Peyer's patch (tissue), 4 donors: ENCODE measurements at regions not wholly inside any gene's neighbourhood (a gene's known extent, or its start where the extent isn't known, plus 50 kb on each side); places are given as distances from the start of the nearest gene placed in this dataset.

Experiments used
- DNase-seq, 3 donors: peaks; one replicate each; pipeline ENCODE4 v3.0.0-alpha.2; 2017 to 2019
- H3K27ac ChIP-seq, 4 donors: fragments of 200-600 bp; sonication (generic); one replicate each; pipeline ENCODE4 v1.5.1; 2016 to 2019
- H3K27me3 ChIP-seq, 2 donors: fragments of 200-600 bp; sonication (generic); one replicate each; pipeline ENCODE4 v1.5.1; 2019
- H3K36me3 ChIP-seq, 3 donors: fragments of 200-600 bp; sonication (generic); one replicate each; pipeline ENCODE4 v1.5.1; 2016 to 2019
- H3K4me1 ChIP-seq, 4 donors: fragments of 200-600 bp; sonication (generic); one replicate each; pipeline ENCODE4 v1.5.1; 2016 to 2019
- H3K4me3 ChIP-seq, 4 donors: fragments of 200-600 bp; sonication (generic); 1 replicate in 3 of 4; 2 replicates in 1 of 4; pipeline ENCODE4 v1.5.1; 2016 to 2019; ENCODE audit warnings: mild to moderate bottlenecking in 1 of 4
- H3K9me3 ChIP-seq, 4 donors: fragments of 200-600 bp; sonication (generic); one replicate each; pipeline ENCODE4 v1.5.1; 2016 to 2019; ENCODE audit warnings: mild to moderate bottlenecking in 1 of 4
- POLR2A ChIP-seq, 2 donors: fragments of 450-650 bp; IDR thresholded peaks; one replicate each; pipeline ENCODE4 v1.5.1; 2017; ENCODE audit warnings: antibody characterized with exemption in 2 of 2, mild to moderate bottlenecking in 2 of 2, moderate library complexity in 2 of 2
- TF ChIP-seq, protein P1 (sequence below), 6 experiments: fragments of 450-650 bp in 4 of 6; fragments of 200-600 bp in 2 of 6; sonication (generic) in 1 of 6; IDR thresholded peaks; one replicate each; pipeline ENCODE4 v1.5.1; 2017 to 2019; ENCODE audit warnings: antibody characterized with exemption in 6 of 6, mild to moderate bottlenecking in 3 of 6, moderate library complexity in 1 of 6

- DNase-seq, result peak in 1 of 3 donors; percentile 46
- no peaks in the 10 kb centered on the region for H3K36me3 ChIP-seq
- H3K9me3 ChIP-seq, result no peaks in the 10 kb centered on the region
- no peaks in the 10 kb centered on the region for H3K27me3 ChIP-seq
- H3K27ac ChIP-seq, result no peak overlapping the region
- TF ChIP-seq POLR2A (IDR thresholded peaks at IDR 0.05), result no peak
- TF ChIP-seq, protein P1, sequence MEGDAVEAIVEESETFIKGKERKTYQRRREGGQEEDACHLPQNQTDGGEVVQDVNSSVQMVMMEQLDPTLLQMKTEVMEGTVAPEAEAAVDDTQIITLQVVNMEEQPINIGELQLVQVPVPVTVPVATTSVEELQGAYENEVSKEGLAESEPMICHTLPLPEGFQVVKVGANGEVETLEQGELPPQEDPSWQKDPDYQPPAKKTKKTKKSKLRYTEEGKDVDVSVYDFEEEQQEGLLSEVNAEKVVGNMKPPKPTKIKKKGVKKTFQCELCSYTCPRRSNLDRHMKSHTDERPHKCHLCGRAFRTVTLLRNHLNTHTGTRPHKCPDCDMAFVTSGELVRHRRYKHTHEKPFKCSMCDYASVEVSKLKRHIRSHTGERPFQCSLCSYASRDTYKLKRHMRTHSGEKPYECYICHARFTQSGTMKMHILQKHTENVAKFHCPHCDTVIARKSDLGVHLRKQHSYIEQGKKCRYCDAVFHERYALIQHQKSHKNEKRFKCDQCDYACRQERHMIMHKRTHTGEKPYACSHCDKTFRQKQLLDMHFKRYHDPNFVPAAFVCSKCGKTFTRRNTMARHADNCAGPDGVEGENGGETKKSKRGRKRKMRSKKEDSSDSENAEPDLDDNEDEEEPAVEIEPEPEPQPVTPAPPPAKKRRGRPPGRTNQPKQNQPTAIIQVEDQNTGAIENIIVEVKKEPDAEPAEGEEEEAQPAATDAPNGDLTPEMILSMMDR (IDR thresholded peaks at IDR 0.05), result no peak
- no peak overlapping the region for H3K4me3 ChIP-seq
- peaks cover 0 to 7% (median 0%) of the 10 kb centered on the region in 4 donors for H3K4me1 ChIP-seq
Measured at GRCh38 chr14:104294628-104294982, 156.2 kb downstream of the KIF26A start.

GRCh38 chr14:104294983-104295680 is 156.7 kb downstream of the KIF26A start:
- Histone ChIP-seq H3K27ac (no peak overlapping the region), H3K27me3 (no peaks in the 10 kb centered on the region), H3K4me3 (no peak overlapping the region), H3K36me3 (no peaks in the 10 kb centered on the region), H3K4me1 (peaks cover 0 to 7% (median 0%) of the 10 kb centered on the region in 4 donors), H3K9me3 (no peaks in the 10 kb centered on the region)
- TF ChIP-seq, protein P1 (IDR thresholded peaks at IDR 0.05), result no peak
- no peak for TF ChIP-seq POLR2A (IDR thresholded peaks at IDR 0.05)
- peak in 2 of 3 donors; percentile 34 to 40 for DNase-seq

GRCh38 chr14:104295681-104296387 is 157.4 kb downstream of the KIF26A start:
- peak in 1 of 3 donors; percentile 42 for DNase-seq
- Histone ChIP-seq H3K9me3 (no peaks in the 10 kb centered on the region), H3K27ac (no peak overlapping the region), H3K36me3 (no peaks in the 10 kb centered on the region), H3K4me1 (peaks cover 0 to 7% (median 0%) of the 10 kb centered on the region in 4 donors), H3K27me3 (no peaks in the 10 kb centered on the region), H3K4me3 (no peak overlapping the region)
- no peak for TF ChIP-seq POLR2A (IDR thresholded peaks at IDR 0.05)
- TF ChIP-seq, protein P1 (IDR thresholded peaks at IDR 0.05), result no peak

GRCh38 chr14:104296388-104297312 is 158.3 kb downstream of the KIF26A start:
- no peaks in the 10 kb centered on the region for H3K36me3 ChIP-seq
- H3K9me3 ChIP-seq, result no peaks in the 10 kb centered on the region
- TF ChIP-seq, protein P1 (IDR thresholded peaks at IDR 0.05), result no peak
- no peak for TF ChIP-seq POLR2A (IDR thresholded peaks at IDR 0.05)
- no peak overlapping the region for H3K4me3 ChIP-seq
- peaks cover 0 to 7% (median 0%) of the 10 kb centered on the region in 4 donors for H3K4me1 ChIP-seq
- DNase-seq, result peak in 1 of 3 donors; percentile 26
- H3K27me3 ChIP-seq, result no peaks in the 10 kb centered on the region
- H3K27ac ChIP-seq, result no peak overlapping the region

- Histone ChIP-seq H3K27me3 (no peaks in the 10 kb centered on the region), H3K36me3 (no peaks in the 10 kb centered on the region), H3K9me3 (no peaks in the 10 kb centered on the region), H3K4me3 (no peak overlapping the region), H3K4me1 (peaks cover 0 to 7% (median 0%) of the 10 kb centered on the region in 4 donors), H3K27ac (no peak overlapping the region)
- DNase-seq, result peak in 1 of 3 donors; percentile 25
- TF ChIP-seq, protein P1 (IDR thresholded peaks at IDR 0.05), result no peak
- TF ChIP-seq POLR2A (IDR thresholded peaks at IDR 0.05), result no peak
Measured at GRCh38 chr14:104297313-104297704, 158.9 kb downstream of the KIF26A start.
